Panc1 (cell line): ENCODE measurements at regions not wholly inside any gene's neighbourhood (a gene's known extent, or its start where the extent isn't known, plus 50 kb on each side); places are given as distances from the start of the nearest gene placed in this dataset.

Source experiments
- ATAC-seq: fragments of 200-7000 bp; cut with Tn5 transposase; 2 replicates; pipeline ENCODE4 v1.9.1; 2020; ENCODE audit warnings: mild to moderate bottlenecking, moderate library complexity
- BruUV-seq: library from RNA; stranded (reverse); fragments of 400-500 nt; replicated peaks from 2 replicates; lab custom pipeline; 2021; lab: Mats Ljungman, UMichigan
- CTCF ChIA-PET: fragments of 300-600 bp; sonication (Branson Sonifier 250); formaldehyde crosslinking; loops from one replicate; lab custom pipeline; 2022; ENCODE audit warnings: antibody characterized with exemption; lab: Charles Lee
- POLR2A ChIA-PET: fragments of 300-600 bp; sonication (Branson Sonifier 250); formaldehyde crosslinking; loops from one replicate; lab custom pipeline; 2022; ENCODE audit warnings: antibody characterized with exemption; lab: Charles Lee
- DNase-seq: peaks from one replicate; pipeline ENCODE4 v3.0.0-alpha.2; 2010; ENCODE audit warnings: low read depth, low spot score
- H3K27ac ChIP-seq: 2 replicates; pipeline ENCODE4 v1.5.1; 2011; ENCODE audit warnings: mild to moderate bottlenecking, low read length, inconsistent platforms
- H3K27me3 ChIP-seq: fragments of 200-500 bp; sonication (Bioruptor generic); 2 replicates; pipeline ENCODE4 v1.6.0; 2014; ENCODE audit warnings: low read length, inconsistent platforms; ENCODE audit not compliant: control insufficient read depth, insufficient read depth
- H3K36me3 ChIP-seq: fragments of 200-500 bp; sonication (Bioruptor generic); 2 replicates; pipeline ENCODE4 v1.5.1; 2014; ENCODE audit warnings: inconsistent platforms, mild to moderate bottlenecking, low read length, moderate library complexity; ENCODE audit not compliant: control insufficient read depth, insufficient read depth
- H3K4me1 ChIP-seq: 2 replicates; pipeline ENCODE4 v1.5.1; 2011; ENCODE audit warnings: inconsistent platforms, mild to moderate bottlenecking, low read length, moderate library complexity; ENCODE audit not compliant: control insufficient read depth, insufficient read depth
- H3K4me3 ChIP-seq, 2 experiments: 2 replicates each; pipeline ENCODE4 v1.5.1; 2011 to 2012; ENCODE audit warnings: low read depth in 2 of 2, low read length in 2 of 2, mild to moderate bottlenecking in 2 of 2, inconsistent platforms in 1 of 2, moderate library complexity in 1 of 2
- H3K9me3 ChIP-seq: fragments of 200-500 bp; sonication (Bioruptor generic); 2 replicates; pipeline ENCODE4 v1.5.1; 2014; ENCODE audit warnings: low read depth, mild to moderate bottlenecking, inconsistent platforms, low read length, moderate library complexity; ENCODE audit not compliant: control insufficient read depth, insufficient read depth
- CTCF ChIP-seq: fragments of 450-650 bp; IDR thresholded peaks from 2 replicates; pipeline ENCODE4 v1.5.1; 2017; ENCODE audit warnings: mild to moderate bottlenecking
- POLR2AphosphoS5 ChIP-seq: IDR thresholded peaks from 2 replicates; pipeline ENCODE4 v1.6.1; 2012; ENCODE audit warnings: mild to moderate bottlenecking, low read depth, low read length, moderate library complexity
- REST ChIP-seq, 2 experiments: IDR thresholded peaks; 2 replicates each; pipeline ENCODE4 v1.6.1; 2011 to 2012; ENCODE audit warnings: low read depth in 2 of 2, control low read depth in 1 of 2, low read length in 1 of 2, mild to moderate bottlenecking in 1 of 2, moderate library complexity in 1 of 2; ENCODE audit not compliant: insufficient read depth in 1 of 2
- SIN3A ChIP-seq: IDR thresholded peaks from 2 replicates; pipeline ENCODE4 v1.6.1; 2012; ENCODE audit warnings: low read depth, mild to moderate bottlenecking, low read length, moderate library complexity, borderline replicate concordance; ENCODE audit not compliant: insufficient read depth
- TCF7L2 ChIP-seq: IDR thresholded peaks from 2 replicates; pipeline ENCODE4 v1.6.1; 2011; ENCODE audit warnings: mild to moderate bottlenecking, low read depth, low read length, inconsistent platforms
- in situ Hi-C: cut with HindIII; loops from 2 replicates; pipeline ENCODE4 v1.10.0; 2016; ENCODE audit warnings: low sequenced_read_pairs, low pct_unique_long_range_greater_than_20kb
- intact Hi-C: fragments of 100-400 bp; cut with micrococcal nuclease; formaldehyde crosslinking; loops from one replicate; pipeline ENCODE4 v1.10.0; 2022; ENCODE audit not compliant: unreplicated experiment

GRCh38 chr1:178649582-178650350 is 75.3 kb upstream of the RALGPS2 start:
- Histone ChIP-seq H3K4me1 (no peaks in the 10 kb centered on the region), H3K27ac (no peak overlapping the region), H3K9me3 (no peaks in the 10 kb centered on the region), H3K27me3 (peaks cover 3% of the 10 kb centered on the region), H3K36me3 (no peaks in the 10 kb centered on the region), H3K4me3 (no peak overlapping the region)
- TF ChIP-seq POLR2AphosphoS5 (no peak), REST (IDR thresholded peaks at IDR 0.05; ENCODE audit: insufficient read depth in 1 of 2, low read depth in 2 of 2, low read length in 1 of 2) (no peak), TCF7L2 (no peak), SIN3A (no peak), CTCF (no peak)
- intact Hi-C loops (no loop called here), in situ Hi-C loops (no loop called here)
- ChIA-PET POLR2A (no interaction called here), CTCF (no interaction called here)
- DNase-seq (no peak), ATAC-seq (no peak)
- no TSS peak for BruUV-seq

- H3K4me3 ChIP-seq: no peak overlapping the region
- no peaks in the 10 kb centered on the region for H3K4me1 ChIP-seq
- POLR2A ChIA-PET: no interaction called here
- intact Hi-C loops (no loop called here), in situ Hi-C loops (no loop called here)
- H3K36me3 ChIP-seq: no peaks in the 10 kb centered on the region
- no peaks in the 10 kb centered on the region for H3K9me3 ChIP-seq
- CTCF ChIA-PET: no interaction called here
- peaks cover 3% of the 10 kb centered on the region for H3K27me3 ChIP-seq
- BruUV-seq: no TSS peak
- no peak for TF ChIP-seq TCF7L2
- no peak for TF ChIP-seq SIN3A
- no peak for TF ChIP-seq REST (IDR thresholded peaks at IDR 0.05; ENCODE audit: insufficient read depth in 1 of 2, low read depth in 2 of 2, low read length in 1 of 2)
- TF ChIP-seq CTCF: no peak
- no peak for TF ChIP-seq POLR2AphosphoS5
- H3K27ac ChIP-seq: no peak overlapping the region
- ATAC-seq: no peak
- no peak for DNase-seq
These were observed 74.0 kb upstream of the RALGPS2 start for GRCh38 chr1:178650934-178651511.
